Right lobe of liver (tissue), 4 donors: ENCODE measurements at regions not wholly inside any gene's neighbourhood (a gene's known extent, or its start where the extent isn't known, plus 50 kb on each side); places are given as distances from the start of the nearest gene placed in this dataset.

ENCODE experiments used
- POLR2A ChIP-seq: fragments of 450-650 bp; IDR thresholded peaks from one replicate; pipeline ENCODE4 v1.6.1; 2017; ENCODE audit warnings: antibody characterized with exemption, mild to moderate bottlenecking
- TF ChIP-seq, protein P1 (sequence below), 4 donors: fragments of 200-600 bp in 3 of 4; fragments of 450-650 bp in 1 of 4; IDR thresholded peaks; one replicate each; pipeline versions ENCODE4 v1.5.1 to v1.8.0; 2016 to 2022; ENCODE audit warnings: antibody characterized with exemption in 4 of 4, mild to moderate bottlenecking in 2 of 4
- donor health status: DM: no; HTN: no; CAD: no.
- donor health status: DM: no; HTN: no; CAD: no.
- donor health status: DM: no; HTN: yes; CAD: no.

DNA sequence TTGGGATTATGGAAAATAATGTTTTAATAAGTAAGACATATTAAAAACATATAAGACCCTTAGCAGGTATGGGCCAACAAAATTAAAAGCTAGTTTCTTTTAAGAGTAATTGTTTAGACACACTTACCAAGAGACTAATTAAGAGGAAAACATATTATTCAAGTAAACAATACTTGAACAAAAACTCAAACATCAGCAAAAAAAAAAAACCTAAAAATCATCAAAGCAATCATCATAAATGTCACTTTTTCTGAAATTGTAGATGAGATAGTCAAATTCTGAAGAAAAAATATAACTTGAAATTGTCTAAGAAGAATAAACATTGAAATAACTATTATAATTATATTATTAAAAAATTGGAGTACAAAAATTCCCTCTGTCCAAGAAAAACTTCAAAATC is 1318.2 kb downstream of the ZPLD1 start:
- TF ChIP-seq POLR2A, result no peak
- TF ChIP-seq, protein P1, sequence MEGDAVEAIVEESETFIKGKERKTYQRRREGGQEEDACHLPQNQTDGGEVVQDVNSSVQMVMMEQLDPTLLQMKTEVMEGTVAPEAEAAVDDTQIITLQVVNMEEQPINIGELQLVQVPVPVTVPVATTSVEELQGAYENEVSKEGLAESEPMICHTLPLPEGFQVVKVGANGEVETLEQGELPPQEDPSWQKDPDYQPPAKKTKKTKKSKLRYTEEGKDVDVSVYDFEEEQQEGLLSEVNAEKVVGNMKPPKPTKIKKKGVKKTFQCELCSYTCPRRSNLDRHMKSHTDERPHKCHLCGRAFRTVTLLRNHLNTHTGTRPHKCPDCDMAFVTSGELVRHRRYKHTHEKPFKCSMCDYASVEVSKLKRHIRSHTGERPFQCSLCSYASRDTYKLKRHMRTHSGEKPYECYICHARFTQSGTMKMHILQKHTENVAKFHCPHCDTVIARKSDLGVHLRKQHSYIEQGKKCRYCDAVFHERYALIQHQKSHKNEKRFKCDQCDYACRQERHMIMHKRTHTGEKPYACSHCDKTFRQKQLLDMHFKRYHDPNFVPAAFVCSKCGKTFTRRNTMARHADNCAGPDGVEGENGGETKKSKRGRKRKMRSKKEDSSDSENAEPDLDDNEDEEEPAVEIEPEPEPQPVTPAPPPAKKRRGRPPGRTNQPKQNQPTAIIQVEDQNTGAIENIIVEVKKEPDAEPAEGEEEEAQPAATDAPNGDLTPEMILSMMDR (IDR thresholded peaks at IDR 0.05), result no peak
